ENCODE measurements at regions not wholly inside any gene's neighbourhood (a gene's known extent, or its start where the extent isn't known, plus 50 kb on each side); places are given as distances from the start of the nearest gene placed in this dataset.

- ChIA-PET RAD21 (ENCODE audit: unreplicated experiment) (no interaction called here), SMC1A (ENCODE audit: uncharacterized antibody, unreplicated experiment) (no interaction called here), CTCF (no interaction called here), POLR2A (no interaction called here)
- Histone ChIP-seq H3K9me3 (replicated peaks; ENCODE audit: control insufficient read depth, insufficient read depth, low read length) (no peaks in the 10 kb centered on the region), H3K4me3 (no peak overlapping the region), H3K27ac (ENCODE audit: control insufficient read depth, insufficient read depth) (no peak overlapping the region), H3K36me3 (ENCODE audit: control insufficient read depth in 2 of 2, insufficient read depth in 2 of 2, low read length in 1 of 2) (no peaks in the 10 kb centered on the region), H2AFZ (ENCODE audit: control insufficient read depth, low read depth, low read length) (no peak overlapping the region), H3K9ac (ENCODE audit: control insufficient read depth, insufficient read depth, low read length) (no peak overlapping the region), H3K27me3 (replicated peaks in 1 of 2; ENCODE audit: control insufficient read depth in 2 of 2, insufficient read depth in 2 of 2, low read length in 1 of 2) (no peaks in the 10 kb centered on the region), H3K4me2 (ENCODE audit: control insufficient read depth, insufficient read depth) (no peak overlapping the region), H4K20me1 (ENCODE audit: control insufficient read depth, insufficient read depth) (no peaks in the 10 kb centered on the region), H3K4me1 (ENCODE audit: control insufficient read depth, insufficient read depth, low read length) (no peaks in the 10 kb centered on the region), H3K79me2 (ENCODE audit: control insufficient read depth, insufficient read depth, low read length) (no peaks in the 10 kb centered on the region)
- TF ChIP-seq SIN3A (IDR thresholded peaks at IDR 0.05; ENCODE audit: low read depth, low read length) (no peak), SUZ12 (IDR thresholded peaks at IDR 0.05; ENCODE audit: unreplicated experiment) (no peak), RBBP5 (conservative IDR thresholded peaks at IDR 0.05) (no peak)
- 20% methylated on average over 5 of the region's 5 CpGs for WGBS (ENCODE audit: insufficient coverage, insufficient replicate concordance, low lambda C conversion rate, missing lambda C conversion rate)
- BruUV-seq (replicated peaks): no TSS peak
- ATAC-seq (no peak), FAIRE-seq (no peak), DNase-seq (ENCODE audit: low read depth, low spot score) (no peak)
- in situ Hi-C loops (cut with MboI): no loop called here
- intact Hi-C loops (cut with micrococcal nuclease; ENCODE audit: unreplicated experiment): no loop called here
Measured at GRCh38 chr3:76685858-76686257, 354.0 kb upstream of the ROBO2 start.

- Histone ChIP-seq H4K20me1 (ENCODE audit: control insufficient read depth, insufficient read depth) (no peaks in the 10 kb centered on the region), H3K27ac (ENCODE audit: control insufficient read depth, insufficient read depth) (no peak overlapping the region), H3K4me3 (no peak overlapping the region), H2AFZ (ENCODE audit: control insufficient read depth, low read depth, low read length) (no peak overlapping the region), H3K4me2 (ENCODE audit: control insufficient read depth, insufficient read depth) (no peak overlapping the region), H3K27me3 (replicated peaks in 1 of 2; ENCODE audit: control insufficient read depth in 2 of 2, insufficient read depth in 2 of 2, low read length in 1 of 2) (no peaks in the 10 kb centered on the region), H3K36me3 (ENCODE audit: control insufficient read depth in 2 of 2, insufficient read depth in 2 of 2, low read length in 1 of 2) (no peaks in the 10 kb centered on the region), H3K9ac (ENCODE audit: control insufficient read depth, insufficient read depth, low read length) (no peak overlapping the region), H3K79me2 (ENCODE audit: control insufficient read depth, insufficient read depth, low read length) (no peaks in the 10 kb centered on the region), H3K4me1 (ENCODE audit: control insufficient read depth, insufficient read depth, low read length) (no peaks in the 10 kb centered on the region), H3K9me3 (replicated peaks; ENCODE audit: control insufficient read depth, insufficient read depth, low read length) (no peaks in the 10 kb centered on the region)
- ChIA-PET RAD21 (ENCODE audit: unreplicated experiment) (no interaction called here), SMC1A (ENCODE audit: uncharacterized antibody, unreplicated experiment) (no interaction called here), POLR2A (no interaction called here), CTCF (interaction anchor here (1.6 kb wide), 1 partner anchor 26 kb away, joined by 3 read pairs; no protein-coding TSS in a partner anchor)
- in situ Hi-C loops (cut with MboI): no loop called here
- FAIRE-seq (no peak), ATAC-seq (no peak), DNase-seq (ENCODE audit: low read depth, low spot score) (no peak)
- 60% methylated on average over 3 of the region's 3 CpGs for WGBS (ENCODE audit: insufficient coverage, insufficient replicate concordance, low lambda C conversion rate, missing lambda C conversion rate)
- BruUV-seq (replicated peaks): no TSS peak
- intact Hi-C loops (cut with micrococcal nuclease; ENCODE audit: unreplicated experiment): no loop called here
- TF ChIP-seq BRCA1 (IDR thresholded peaks at IDR 0.05; ENCODE audit: low read depth, low read length) (no peak), E4F1 (IDR thresholded peaks at IDR 0.05; ENCODE audit: borderline replicate concordance, partially characterized antibody) (no peak), E2F8 (IDR thresholded peaks at IDR 0.05; ENCODE audit: low read depth, partially characterized antibody) (no peak), MTA2 (IDR thresholded peaks at IDR 0.05; ENCODE audit: low read depth) (no peak), TCF7 (IDR thresholded peaks at IDR 0.05; ENCODE audit: borderline replicate concordance) (no peak), STAT3 (IDR thresholded peaks at IDR 0.05; ENCODE audit: low read depth, low read length) (no peak), HSF1 (IDR thresholded peaks at IDR 0.05; ENCODE audit: low read depth, low read length) (no peak), EP300 (IDR thresholded peaks at IDR 0.05; ENCODE audit: borderline replicate concordance in 1 of 2, control insufficient read depth in 1 of 2, low read depth in 2 of 2, low read length in 2 of 2) (no peak), NFIC (IDR thresholded peaks at IDR 0.05; ENCODE audit: low read depth, low read length) (no peak)
Measured at GRCh38 chr3:76687019-76687418, 352.9 kb upstream of the ROBO2 start.
